ENCODE measurements at regions not wholly inside any gene's neighbourhood (a gene's known extent, or its start where the extent isn't known, plus 50 kb on each side); places are given as distances from the start of the nearest gene placed in this dataset.

GRCh38 chr6:134467620-134468019, 149.7 kb upstream of the SGK1 start:
- no peak for TF ChIP-seq EZH2 (IDR thresholded peaks at IDR 0.05; ENCODE audit: insufficient read depth, poor library complexity, severe bottlenecking)
- no peak for TF ChIP-seq EZH2phosphoT487 (IDR thresholded peaks at IDR 0.05; ENCODE audit: insufficient read depth, low read depth)
- Histone ChIP-seq H3K36me3 (ENCODE audit: low read depth) (no peaks in the 10 kb centered on the region), H4K20me1 (ENCODE audit: insufficient read depth) (no peaks in the 10 kb centered on the region), H3K9me2 (ENCODE audit: insufficient read depth) (no peaks in the 10 kb centered on the region), H3F3A (ENCODE audit: insufficient read depth) (peaks cover 10% of the 10 kb centered on the region; the same call in 1 of the 2 replicates), H3K9ac (no peak overlapping the region), H3K9me3 (ENCODE audit: low read depth) (no peaks in the 10 kb centered on the region), H2AFZ (no peak overlapping the region), H3K4me2 (ENCODE audit: unreplicated experiment) (no peak overlapping the region), H3K27ac (no peak overlapping the region), H3K27me3 (replicated peaks; ENCODE audit: insufficient read depth) (no peaks in the 10 kb centered on the region), H3K4me1 (ENCODE audit: insufficient read depth) (peaks cover 30% of the 10 kb centered on the region), H3K79me2 (ENCODE audit: insufficient read depth) (no peaks in the 10 kb centered on the region), H3K4me3 (no peak overlapping the region)
- no peak for DNase-seq
- 39 to 55% methylated on average over 1 of the region's 1 CpG for WGBS, 2 experiments (ENCODE audit: low coverage in 1 of 2, low lambda C conversion rate in 2 of 2, missing lambda C conversion rate in 2 of 2)
- in situ Hi-C loops (cut with MboI) = no loop called here

GRCh38 chr6:134466771-134467525, 149.0 kb upstream of the SGK1 start:
- no peaks in the 10 kb centered on the region for H3K9me3 ChIP-seq (ENCODE audit: low read depth)
- H3K4me2 ChIP-seq (ENCODE audit: unreplicated experiment) = peak overlapping the region; percentile 12
- 9 to 25% methylated on average over 2 of the region's 2 CpGs for WGBS, 2 experiments (ENCODE audit: low coverage in 1 of 2, low lambda C conversion rate in 2 of 2, missing lambda C conversion rate in 2 of 2)
- H3K27ac ChIP-seq = no peak overlapping the region
- DNase-seq = peak; percentile 63
- no peak overlapping the region for H3K4me3 ChIP-seq
- H3K36me3 ChIP-seq (ENCODE audit: low read depth) = no peaks in the 10 kb centered on the region
- no peaks in the 10 kb centered on the region for H3K79me2 ChIP-seq (ENCODE audit: insufficient read depth)
- H3F3A ChIP-seq (ENCODE audit: insufficient read depth) = peaks cover 10% of the 10 kb centered on the region; the same call in 1 of the 2 replicates
- peaks cover 30% of the 10 kb centered on the region for H3K4me1 ChIP-seq (ENCODE audit: insufficient read depth)
- no peaks in the 10 kb centered on the region for H3K9me2 ChIP-seq (ENCODE audit: insufficient read depth)
- no peaks in the 10 kb centered on the region for H4K20me1 ChIP-seq (ENCODE audit: insufficient read depth)
- no peaks in the 10 kb centered on the region for H3K27me3 ChIP-seq (replicated peaks; ENCODE audit: insufficient read depth)
- in situ Hi-C loops (cut with MboI) = no loop called here
- no peak overlapping the region for H3K9ac ChIP-seq
- no peak overlapping the region; the same call in 1 of the 2 replicates for H2AFZ ChIP-seq
- TF ChIP-seq EZH2 (IDR thresholded peaks at IDR 0.05; ENCODE audit: insufficient read depth, poor library complexity, severe bottlenecking) (no peak), EZH2phosphoT487 (IDR thresholded peaks at IDR 0.05; ENCODE audit: insufficient read depth, low read depth) (no peak)

- H3K9ac ChIP-seq = no peak overlapping the region
- no peak for TF ChIP-seq EZH2phosphoT487 (IDR thresholded peaks at IDR 0.05; ENCODE audit: insufficient read depth, low read depth)
- no peak for TF ChIP-seq EZH2 (IDR thresholded peaks at IDR 0.05; ENCODE audit: insufficient read depth, poor library complexity, severe bottlenecking)
- peak overlapping the region; percentile 1 for H3K4me2 ChIP-seq (ENCODE audit: unreplicated experiment)
- H3K27ac ChIP-seq = no peak overlapping the region; the same call in 1 of the 2 replicates
- no peak overlapping the region for H2AFZ ChIP-seq
- peaks cover 10% of the 10 kb centered on the region; the same call in 1 of the 2 replicates for H3F3A ChIP-seq (ENCODE audit: insufficient read depth)
- WGBS, 2 experiments (ENCODE audit: low coverage in 1 of 2, low lambda C conversion rate in 2 of 2, missing lambda C conversion rate in 2 of 2) = 72% methylated on average over 9 of the region's 9 CpGs
- peak; percentile 48 for DNase-seq
- H3K4me1 ChIP-seq (ENCODE audit: insufficient read depth) = peaks cover 30% of the 10 kb centered on the region
- no peaks in the 10 kb centered on the region for H3K9me2 ChIP-seq (ENCODE audit: insufficient read depth)
- H3K79me2 ChIP-seq (ENCODE audit: insufficient read depth) = no peaks in the 10 kb centered on the region
- no peaks in the 10 kb centered on the region for H3K9me3 ChIP-seq (ENCODE audit: low read depth)
- no peaks in the 10 kb centered on the region for H3K36me3 ChIP-seq (ENCODE audit: low read depth)
- in situ Hi-C loops (cut with MboI) = no loop called here
- no peak overlapping the region for H3K4me3 ChIP-seq
- H3K27me3 ChIP-seq (replicated peaks; ENCODE audit: insufficient read depth) = no peaks in the 10 kb centered on the region
- no peaks in the 10 kb centered on the region for H4K20me1 ChIP-seq (ENCODE audit: insufficient read depth)
Measured at GRCh38 chr6:134464690-134465411, 146.9 kb upstream of the SGK1 start.

DNA sequence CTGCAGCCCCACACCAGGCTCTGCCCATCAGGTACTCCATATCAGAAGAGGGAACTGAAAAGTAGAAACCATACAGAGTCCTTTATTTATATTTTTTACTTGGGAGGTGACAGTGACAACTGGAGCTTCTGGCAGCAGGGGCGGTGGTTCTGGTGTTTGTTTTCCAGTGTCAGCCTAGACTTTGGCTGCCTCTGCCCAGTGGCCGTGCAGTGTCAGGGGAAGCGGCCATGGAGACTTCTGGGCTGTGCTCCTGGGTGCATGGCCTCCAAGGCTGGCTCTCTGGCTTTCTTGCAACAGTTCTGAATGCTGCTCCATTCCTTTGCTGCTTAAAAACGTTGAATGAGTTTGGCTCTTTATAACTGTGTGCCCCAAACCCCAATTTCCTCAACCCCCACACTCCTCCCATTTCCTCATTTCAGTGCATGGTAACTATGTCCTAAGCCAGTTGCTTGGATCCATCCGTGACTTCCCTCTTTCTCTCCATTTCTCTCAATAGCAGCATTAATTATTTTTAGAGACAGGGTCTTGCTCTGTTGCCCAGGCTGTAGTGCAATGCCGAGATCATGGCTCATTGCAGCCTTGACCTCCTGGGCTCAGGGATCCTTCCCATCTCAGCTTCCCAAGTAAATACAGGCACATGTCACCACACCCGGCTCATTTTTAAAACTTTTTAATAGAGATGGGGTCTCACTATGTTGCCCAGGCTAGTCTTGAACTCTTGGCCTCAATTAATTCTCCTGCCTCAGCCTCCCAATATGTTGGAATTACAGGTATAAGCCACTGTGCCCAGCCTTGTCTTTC, 141.1 kb upstream of the SGK1 start:
- no peak overlapping the region for H3K9ac ChIP-seq
- H3K9me2 ChIP-seq (ENCODE audit: insufficient read depth) = no peaks in the 10 kb centered on the region
- no peaks in the 10 kb centered on the region for H4K20me1 ChIP-seq (ENCODE audit: insufficient read depth)
- 0 out of 2 replicates have a peak, but pooled peaks cover 4% of the 10 kb centered on the region for H3F3A ChIP-seq (ENCODE audit: insufficient read depth)
- no peaks in the 10 kb centered on the region for H3K79me2 ChIP-seq (ENCODE audit: insufficient read depth)
- DNase-seq = no peak
- no peak overlapping the region for H3K4me2 ChIP-seq (ENCODE audit: unreplicated experiment)
- no peaks in the 10 kb centered on the region for H3K27me3 ChIP-seq (replicated peaks; ENCODE audit: insufficient read depth)
- in situ Hi-C loops (cut with MboI) = no loop called here
- H3K27ac ChIP-seq = no peak overlapping the region
- no peak overlapping the region for H2AFZ ChIP-seq
- TF ChIP-seq EZH2 (IDR thresholded peaks at IDR 0.05; ENCODE audit: insufficient read depth, poor library complexity, severe bottlenecking) (no peak), EZH2phosphoT487 (IDR thresholded peaks at IDR 0.05; ENCODE audit: insufficient read depth, low read depth) (no peak)
- H3K9me3 ChIP-seq (ENCODE audit: low read depth) = no peaks in the 10 kb centered on the region
- H3K4me1 ChIP-seq (ENCODE audit: insufficient read depth) = no peaks in the 10 kb centered on the region
- WGBS, 2 experiments (ENCODE audit: low coverage in 1 of 2, low lambda C conversion rate in 2 of 2, missing lambda C conversion rate in 2 of 2) = 68 to 72% methylated on average over 7 of the region's 7 CpGs
- H3K4me3 ChIP-seq = no peak overlapping the region
- no peaks in the 10 kb centered on the region for H3K36me3 ChIP-seq (ENCODE audit: low read depth)
